GM21367 (cell line): ENCODE measurements at regions not wholly inside any gene's neighbourhood (a gene's known extent, or its start where the extent isn't known, plus 50 kb on each side); places are given as distances from the start of the nearest gene placed in this dataset.
A peak's percentile ranks its signal among the peaks of the same experiment; 100 is the strongest.

Experiments
- ATAC-seq: cut with Tn5 transposase; IDR thresholded peaks from one replicate; pipeline ENCODE4 v1.9.1; 2021; ENCODE audit not compliant: unreplicated experiment

GRCh38 chr11:15795378-15795777 lies 561.0 kb downstream of the SOX6 start:
- no peak for ATAC-seq

GRCh38 chr11:15800111-15800800 lies 556.1 kb downstream of the SOX6 start:
- no peak for ATAC-seq

- ATAC-seq: no peak
Measured at GRCh38 chr11:15801126-15801525, 555.2 kb downstream of the SOX6 start.

DNA sequence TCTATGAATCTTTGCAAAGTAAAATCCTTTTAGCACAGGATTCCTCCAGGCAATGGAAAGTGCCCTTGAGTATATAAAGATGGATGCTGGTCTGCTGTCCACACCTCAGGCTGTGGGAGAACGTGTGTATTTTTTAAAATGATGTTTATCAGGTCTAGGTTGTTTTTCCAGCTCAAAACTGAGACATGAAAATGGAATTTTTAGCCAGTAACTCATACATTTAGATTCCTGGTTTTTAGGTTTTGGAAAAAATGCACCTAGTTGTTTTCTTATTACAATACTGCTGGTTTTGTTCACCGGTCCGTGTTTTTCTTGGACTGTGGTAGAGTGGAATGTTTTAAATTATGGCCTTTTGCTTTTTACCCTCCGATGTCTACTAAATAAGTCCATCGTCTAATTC lies 554.7 kb downstream of the SOX6 start:
- ATAC-seq: no peak

DNA sequence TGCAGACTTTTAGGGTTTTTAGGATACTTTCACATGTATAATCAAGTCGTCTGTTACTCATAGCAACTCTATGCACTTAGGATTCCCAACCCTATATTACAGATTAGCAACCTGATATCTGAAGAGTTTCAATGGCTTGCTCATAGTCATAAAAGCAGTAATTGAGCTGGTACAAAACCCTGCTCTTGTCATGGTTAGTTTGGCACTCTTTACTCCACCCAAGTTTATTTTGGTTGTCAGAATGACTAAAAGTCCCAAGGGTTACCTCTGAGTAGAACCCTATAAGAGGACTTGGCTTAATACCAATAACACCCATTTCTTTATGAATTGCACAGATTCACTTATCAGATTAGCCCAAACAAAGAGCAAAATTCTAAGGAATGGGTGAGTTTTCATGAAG lies 550.6 kb downstream of the SOX6 start:
- ATAC-seq: no peak

DNA sequence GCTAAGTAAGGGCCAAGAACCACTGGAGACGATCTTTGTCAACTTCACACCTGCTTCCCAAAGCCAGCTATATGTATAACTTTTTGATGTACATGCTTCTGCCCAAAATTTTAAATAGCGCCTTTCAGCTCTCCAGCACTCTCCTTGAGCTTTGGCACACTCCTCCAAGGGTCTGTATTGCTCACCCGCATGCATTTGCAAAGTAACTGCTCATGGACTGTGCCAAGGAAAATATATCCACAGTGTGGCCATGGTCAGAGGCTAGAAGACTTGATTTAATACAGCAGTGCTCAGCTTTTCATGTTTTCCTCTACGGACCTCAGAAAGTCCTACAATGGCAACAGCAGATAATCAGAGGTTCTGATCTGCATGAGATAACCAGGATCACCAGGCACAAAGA lies 550.1 kb downstream of the SOX6 start:
- no peak for ATAC-seq

DNA sequence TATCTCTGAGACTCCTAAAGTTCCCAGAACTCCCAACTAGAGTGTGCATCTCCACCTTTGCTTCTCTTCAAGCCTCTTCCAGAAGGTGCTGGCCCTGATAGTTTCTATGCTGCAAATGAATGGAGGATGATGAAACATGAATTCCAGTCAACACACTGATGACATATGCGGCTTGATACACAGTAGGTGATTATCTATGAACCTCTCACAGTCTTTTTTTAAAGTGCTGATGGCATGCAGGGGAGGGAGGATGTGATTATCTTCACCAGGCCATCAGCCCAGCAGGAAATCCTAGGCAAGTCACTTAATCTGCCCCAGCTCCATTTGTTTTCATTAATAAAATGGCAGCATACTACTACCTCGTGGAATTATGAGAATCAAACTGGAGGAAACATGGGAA lies 548.5 kb downstream of the SOX6 start:
- no peak for ATAC-seq

GRCh38 chr11:15810082-15810481 lies 546.3 kb downstream of the SOX6 start:
- no peak for ATAC-seq

DNA sequence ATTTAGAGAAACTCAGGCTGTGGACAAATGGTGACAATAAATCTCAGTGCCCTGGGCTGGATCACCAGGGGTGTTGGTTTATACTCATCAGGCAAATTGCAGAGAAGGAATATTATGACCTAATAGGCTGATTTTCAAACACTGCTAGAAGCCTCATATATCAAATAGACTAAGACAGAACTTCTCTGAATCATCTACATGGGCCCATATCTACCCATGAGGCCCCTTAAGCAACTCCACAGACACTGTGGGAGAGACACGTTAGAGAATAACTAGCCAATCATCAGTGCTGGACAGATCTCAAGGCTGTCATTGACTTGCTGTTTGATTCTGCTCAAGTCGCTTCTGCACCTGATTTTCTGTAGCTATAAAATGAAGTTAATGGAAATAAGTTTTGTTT lies 545.8 kb downstream of the SOX6 start:
- ATAC-seq: no peak

DNA sequence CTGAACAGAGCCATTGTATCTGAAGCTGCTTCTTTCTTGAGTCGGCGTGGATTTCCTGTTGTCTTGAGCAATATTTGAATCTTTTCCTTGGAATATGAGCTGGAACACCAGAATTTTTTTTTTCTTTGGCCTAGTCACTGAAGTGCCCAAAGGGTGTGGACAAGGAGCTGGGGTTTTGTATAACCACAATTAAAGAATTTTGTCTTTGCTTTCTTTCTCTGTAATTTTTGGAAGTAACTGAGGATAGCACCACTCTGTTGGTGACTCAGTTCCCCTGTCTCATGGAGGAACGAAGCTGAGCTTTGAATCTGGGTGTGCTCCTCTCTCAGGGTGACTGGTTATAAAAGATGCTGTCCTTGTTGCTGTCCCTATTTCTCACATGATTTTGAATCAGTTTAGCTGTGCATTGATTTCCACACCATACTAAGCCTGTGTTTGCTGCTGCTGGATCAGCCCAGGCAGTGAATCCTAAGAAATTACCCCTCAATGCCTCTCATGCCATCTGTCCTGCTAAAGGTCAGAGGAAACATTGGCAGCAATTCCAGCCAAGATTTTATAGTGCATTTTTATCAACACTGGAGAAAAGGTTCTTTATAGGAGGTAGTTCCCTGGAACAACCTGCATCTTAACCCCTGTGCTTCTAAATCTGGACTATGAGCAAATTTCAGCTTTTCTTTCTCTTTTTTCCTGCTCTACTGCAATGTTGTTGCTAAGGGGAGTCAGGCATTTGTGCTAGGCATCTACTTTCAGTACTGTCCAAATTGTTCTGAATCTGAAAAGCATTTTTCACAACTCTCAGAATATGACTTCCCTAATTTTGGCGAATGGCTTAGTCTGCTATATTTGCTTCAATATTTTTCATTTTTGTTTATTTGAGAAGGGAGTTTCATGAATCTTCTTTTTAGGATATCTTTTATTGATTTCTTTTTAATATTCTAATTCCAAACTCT lies 540.8 kb downstream of the SOX6 start:
- no peak for ATAC-seq

DNA sequence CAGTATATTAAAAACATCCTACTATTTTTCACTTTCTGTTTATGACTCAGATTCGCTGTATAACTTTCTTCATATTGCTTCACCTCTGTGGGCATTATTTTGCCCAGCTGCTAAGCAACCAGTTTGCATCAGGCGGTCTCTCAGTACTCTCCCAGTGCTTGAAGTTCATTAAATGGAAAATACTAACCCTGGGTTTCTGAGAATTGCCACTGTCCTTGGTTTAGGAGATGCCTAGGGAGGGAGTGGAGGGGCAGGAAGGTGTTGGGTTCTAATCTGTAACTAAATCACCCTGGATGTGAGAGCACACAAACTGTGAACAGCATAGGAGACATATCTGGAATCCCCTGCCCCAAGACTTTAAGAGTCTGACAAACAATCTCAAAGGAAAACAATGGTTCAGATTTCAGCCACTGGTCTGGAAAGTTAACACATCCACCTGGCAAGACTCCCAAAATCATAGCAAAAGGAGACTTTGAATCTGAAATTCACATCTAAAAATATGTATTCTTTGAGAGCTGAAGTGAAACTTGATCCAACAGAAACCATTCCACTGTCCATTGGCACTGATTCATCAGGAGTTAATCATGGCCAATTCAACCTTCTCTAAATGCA lies 540.0 kb downstream of the SOX6 start:
- ATAC-seq: no peak

DNA sequence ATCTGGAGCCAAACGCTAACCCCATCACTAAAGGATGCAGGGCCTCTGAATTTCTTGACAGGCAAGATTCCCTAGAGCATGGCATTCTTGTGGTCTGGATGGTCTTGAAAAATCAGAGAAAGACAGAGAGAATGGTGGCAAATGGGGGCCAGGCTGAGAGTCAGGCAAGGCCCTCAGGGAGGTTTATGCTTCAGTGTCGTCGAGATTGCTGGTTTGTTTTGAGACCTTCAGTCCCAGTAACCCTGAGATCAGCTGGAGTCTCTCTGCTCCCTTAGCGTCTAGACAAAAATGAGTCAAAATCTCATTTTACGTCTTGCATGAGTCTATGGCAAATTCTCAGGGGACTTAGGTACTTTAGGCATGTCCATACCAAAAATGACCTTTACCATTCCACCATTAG lies 539.3 kb downstream of the SOX6 start:
- ATAC-seq: no peak

- no peak for ATAC-seq
Measured at GRCh38 chr11:15818132-15818842, 538.1 kb downstream of the SOX6 start.

DNA sequence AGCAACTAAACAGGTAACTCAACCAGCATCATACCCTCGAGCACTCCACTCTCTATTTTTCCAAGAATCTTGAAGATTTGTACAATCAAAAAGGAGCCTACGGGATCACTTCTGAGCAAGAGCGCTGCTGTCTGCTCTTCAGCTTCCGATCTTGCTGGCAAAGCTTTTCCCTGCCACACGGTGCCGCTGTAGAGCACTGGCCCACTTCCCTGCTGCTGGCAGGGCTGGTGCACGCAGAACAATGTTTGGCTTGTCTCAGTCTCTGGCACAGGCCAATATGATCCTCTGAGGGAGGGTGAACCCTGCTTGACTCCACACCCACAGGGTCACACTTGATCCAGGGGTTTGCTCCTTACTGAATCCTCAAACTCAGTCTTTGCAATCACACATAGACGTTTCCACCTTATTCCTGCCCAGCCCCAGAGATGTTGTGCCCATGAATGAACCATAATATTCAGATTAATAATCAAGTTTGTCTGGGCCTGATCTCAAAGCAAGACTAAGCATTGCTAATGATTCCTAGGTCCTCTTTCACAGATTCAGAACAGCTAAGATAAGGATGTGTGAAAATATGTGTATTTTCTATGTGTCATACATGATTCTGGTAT lies 536.6 kb downstream of the SOX6 start:
- ATAC-seq: peak; percentile 82

DNA sequence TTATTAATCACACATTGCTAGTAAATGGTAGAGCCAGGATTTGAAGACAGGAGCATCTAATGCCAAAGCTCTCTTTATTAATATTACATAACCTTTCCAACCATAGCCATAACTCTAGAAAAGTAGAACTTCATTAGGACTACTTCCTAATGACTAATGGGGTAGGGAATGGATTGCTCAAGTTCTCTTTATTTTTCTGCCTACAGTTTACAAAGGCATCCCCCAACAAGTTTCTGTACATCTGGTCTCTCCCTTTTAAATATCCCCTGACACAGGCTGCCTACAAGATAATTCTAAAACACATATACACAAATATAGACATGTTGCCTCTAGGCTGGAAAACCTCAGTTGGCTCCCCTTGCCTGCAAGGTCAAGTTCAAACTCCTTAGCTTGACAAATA lies 534.9 kb downstream of the SOX6 start:
- ATAC-seq: no peak

DNA sequence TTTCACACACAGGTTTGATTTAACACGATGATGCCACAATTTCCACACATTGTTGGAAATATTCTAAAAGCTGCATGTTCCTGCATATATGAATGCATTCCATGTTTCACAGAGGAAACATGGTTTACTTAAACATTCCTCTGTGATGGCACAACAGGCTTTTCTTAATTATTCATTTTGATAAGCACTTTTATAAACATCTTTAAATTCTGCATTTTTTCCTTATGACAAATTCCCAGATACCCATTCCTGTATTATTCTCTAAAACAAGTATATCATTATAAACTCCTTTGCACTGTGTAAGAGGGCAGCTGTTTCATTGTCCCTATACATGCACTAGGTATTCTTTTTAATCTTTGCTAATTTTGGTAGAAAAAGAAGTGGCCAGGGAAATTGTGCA lies 532.3 kb downstream of the SOX6 start:
- ATAC-seq: no peak

GRCh38 chr11:15825976-15826650 lies 530.2 kb downstream of the SOX6 start:
- no peak for ATAC-seq

GRCh38 chr11:15826826-15827225 lies 529.5 kb downstream of the SOX6 start:
- no peak for ATAC-seq

DNA sequence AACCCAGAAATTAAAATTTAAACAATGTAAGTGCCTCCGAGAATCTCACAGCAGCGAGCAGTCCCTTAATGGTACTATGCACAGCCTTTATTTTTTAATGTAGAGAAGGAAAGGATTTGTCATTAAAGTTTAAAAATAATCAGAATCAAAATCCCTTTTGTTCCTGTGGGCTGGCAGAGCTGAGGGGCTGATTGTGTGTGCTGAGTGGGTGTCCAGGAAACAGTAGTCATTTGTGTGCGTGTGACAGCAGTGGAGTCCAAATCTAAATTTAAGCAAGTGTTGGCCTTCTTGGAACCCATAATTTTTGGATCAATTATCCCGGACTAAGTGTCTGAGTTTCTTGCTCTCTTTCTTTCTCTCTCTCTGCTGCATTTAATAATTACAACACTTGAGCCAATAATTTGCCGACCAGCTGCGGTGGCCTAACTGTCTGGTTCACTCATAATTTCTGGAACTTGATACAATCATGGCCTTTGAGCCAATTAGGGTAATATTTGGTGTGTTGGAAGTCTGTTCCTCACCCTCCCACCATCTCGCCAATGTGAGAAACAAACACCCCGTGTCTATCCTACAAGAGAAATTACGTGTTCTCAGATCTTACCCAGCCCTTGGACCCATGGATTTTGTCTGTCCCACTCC lies 528.0 kb downstream of the SOX6 start:
- ATAC-seq: no peak

DNA sequence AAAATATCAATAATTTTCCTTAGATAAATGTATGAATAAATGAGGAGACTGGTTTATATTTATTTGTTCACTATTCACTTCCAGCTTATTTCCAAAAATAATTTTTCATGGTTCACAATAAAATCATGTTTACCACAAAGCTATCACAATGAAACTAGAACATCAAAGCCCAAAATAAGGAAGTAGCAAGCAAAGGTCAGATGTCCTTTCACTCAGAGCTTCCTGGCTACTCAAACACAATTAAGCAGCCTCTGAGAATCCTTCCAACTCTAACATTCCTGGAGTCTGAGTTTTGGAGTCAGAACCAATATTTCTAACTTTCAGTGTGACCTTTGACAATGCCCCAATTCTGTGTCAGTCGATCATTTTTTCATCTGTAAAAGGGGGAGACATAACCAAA lies 527.0 kb downstream of the SOX6 start:
- ATAC-seq: no peak
